Activated T-cell treated with anti-CD3 and anti-CD28 coated beads, Interleukin-2, amount 50 U/mL, for 4 hours (primary cell): ENCODE measurements at regions not wholly inside any gene's neighbourhood (a gene's known extent, or its start where the extent isn't known, plus 50 kb on each side); places are given as distances from the start of the nearest gene placed in this dataset.

Source experiments
- ATAC-seq, 2 donors: fragments of 200-7000 bp; cut with Tn5 transposase; one replicate each; pipeline ENCODE4 v1.10.0; 2021
- DNase-seq: peaks from one replicate; pipeline ENCODE4 v3.0.0-alpha.2; 2020
- H3K27me3 Mint-ChIP-seq: one replicate; pipeline ENCODE4 v1.8.0; 2021; ENCODE audit warnings: low read depth, mixed read lengths
- H3K36me3 Mint-ChIP-seq: one replicate; pipeline ENCODE4 v1.8.0; 2022; ENCODE audit warnings: mixed read lengths; ENCODE audit not compliant: insufficient read depth
- H3K4me1 Mint-ChIP-seq: one replicate; pipeline ENCODE4 v1.8.0; 2021; ENCODE audit warnings: low read depth, mixed read lengths
- H3K4me3 Mint-ChIP-seq: one replicate; pipeline ENCODE4 v1.8.0; 2021; ENCODE audit warnings: mild to moderate bottlenecking, moderate library complexity, mixed read lengths
- H3K9me3 Mint-ChIP-seq: one replicate; pipeline ENCODE4 v1.8.0; 2021; ENCODE audit warnings: mixed read lengths

GRCh38 chr20:52921340-52921739 lies 50.8 kb upstream of the TSHZ2 start:
- H3K9me3 Mint-ChIP-seq: no peaks in the 10 kb centered on the region
- ATAC-seq (no peak), DNase-seq (no peak)
- H3K36me3 Mint-ChIP-seq: no peaks in the 10 kb centered on the region
- no peak overlapping the region for H3K4me3 Mint-ChIP-seq
- H3K4me1 Mint-ChIP-seq: peaks cover 3% of the 10 kb centered on the region
- H3K27me3 Mint-ChIP-seq: peaks cover 8% of the 10 kb centered on the region

GRCh38 chr20:52918311-52918710 lies 53.8 kb upstream of the TSHZ2 start:
- Mint-ChIP-seq H3K4me3 (no peak overlapping the region), H3K4me1 (peaks cover 2% of the 10 kb centered on the region), H3K9me3 (peaks cover 3% of the 10 kb centered on the region), H3K27me3 (peaks cover 8% of the 10 kb centered on the region), H3K36me3 (no peaks in the 10 kb centered on the region)
- ATAC-seq (no peak), DNase-seq (no peak)

- H3K9me3 Mint-ChIP-seq: peaks cover 3% of the 10 kb centered on the region
- H3K36me3 Mint-ChIP-seq: no peaks in the 10 kb centered on the region
- no peak overlapping the region for H3K4me3 Mint-ChIP-seq
- no peaks in the 10 kb centered on the region for H3K4me1 Mint-ChIP-seq
- no peaks in the 10 kb centered on the region for H3K27me3 Mint-ChIP-seq
- ATAC-seq (no peak), DNase-seq (no peak)
Measured at GRCh38 chr20:52915564-52915963, 56.6 kb upstream of the TSHZ2 start.

GRCh38 chr20:52914870-52915269 lies 57.3 kb upstream of the TSHZ2 start:
- no peaks in the 10 kb centered on the region for H3K36me3 Mint-ChIP-seq
- peaks cover 3% of the 10 kb centered on the region for H3K9me3 Mint-ChIP-seq
- no peak overlapping the region for H3K4me3 Mint-ChIP-seq
- ATAC-seq (no peak), DNase-seq (no peak)
- H3K4me1 Mint-ChIP-seq: no peaks in the 10 kb centered on the region
- H3K27me3 Mint-ChIP-seq: no peaks in the 10 kb centered on the region

GRCh38 chr20:52913650-52914387 lies 58.3 kb upstream of the TSHZ2 start:
- Mint-ChIP-seq H3K36me3 (no peaks in the 10 kb centered on the region), H3K4me3 (no peak overlapping the region), H3K4me1 (no peaks in the 10 kb centered on the region), H3K9me3 (peaks cover 3% of the 10 kb centered on the region), H3K27me3 (no peaks in the 10 kb centered on the region)
- ATAC-seq: no peak
- DNase-seq: no peak

- Mint-ChIP-seq H3K36me3 (no peaks in the 10 kb centered on the region), H3K9me3 (no peaks in the 10 kb centered on the region), H3K4me1 (no peaks in the 10 kb centered on the region), H3K4me3 (no peak overlapping the region), H3K27me3 (peaks cover 5% of the 10 kb centered on the region)
- ATAC-seq: no peak
- DNase-seq: no peak
Measured at GRCh38 chr20:52905241-52905994, 66.7 kb upstream of the TSHZ2 start.

GRCh38 chr20:52904837-52905236 lies 67.3 kb upstream of the TSHZ2 start:
- DNase-seq (no peak), ATAC-seq (no peak)
- Mint-ChIP-seq H3K9me3 (no peaks in the 10 kb centered on the region), H3K4me1 (no peaks in the 10 kb centered on the region), H3K4me3 (no peak overlapping the region), H3K27me3 (peaks cover 5% of the 10 kb centered on the region), H3K36me3 (no peaks in the 10 kb centered on the region)

- H3K36me3 Mint-ChIP-seq: no peaks in the 10 kb centered on the region
- no peak overlapping the region for H3K4me3 Mint-ChIP-seq
- H3K4me1 Mint-ChIP-seq: peaks cover 5% of the 10 kb centered on the region
- H3K9me3 Mint-ChIP-seq: peaks cover 4% of the 10 kb centered on the region
- peaks cover 6% of the 10 kb centered on the region for H3K27me3 Mint-ChIP-seq
- no peak for DNase-seq
- no peak for ATAC-seq
Measured at GRCh38 chr20:52899041-52899608, 73.0 kb upstream of the TSHZ2 start.

GRCh38 chr20:52896348-52896747 lies 75.8 kb upstream of the TSHZ2 start:
- Mint-ChIP-seq H3K4me1 (peaks cover 5% of the 10 kb centered on the region), H3K36me3 (no peaks in the 10 kb centered on the region), H3K27me3 (peaks cover 3% of the 10 kb centered on the region), H3K4me3 (no peak overlapping the region), H3K9me3 (peaks cover 4% of the 10 kb centered on the region)
- ATAC-seq (no peak), DNase-seq (no peak)

GRCh38 chr20:52895701-52896100 lies 76.5 kb upstream of the TSHZ2 start:
- no peak for ATAC-seq
- Mint-ChIP-seq H3K9me3 (peaks cover 4% of the 10 kb centered on the region), H3K4me1 (peaks cover 5% of the 10 kb centered on the region), H3K4me3 (no peak overlapping the region), H3K27me3 (peaks cover 3% of the 10 kb centered on the region), H3K36me3 (no peaks in the 10 kb centered on the region)
- no peak for DNase-seq

- Mint-ChIP-seq H3K4me1 (peaks cover 5% of the 10 kb centered on the region), H3K36me3 (no peaks in the 10 kb centered on the region), H3K27me3 (peaks cover 3% of the 10 kb centered on the region), H3K4me3 (no peak overlapping the region), H3K9me3 (peaks cover 4% of the 10 kb centered on the region)
- DNase-seq (no peak), ATAC-seq (no peak)
Measured at GRCh38 chr20:52895235-52895634, 76.9 kb upstream of the TSHZ2 start.

GRCh38 chr20:52893498-52893897 lies 78.7 kb upstream of the TSHZ2 start:
- Mint-ChIP-seq H3K36me3 (no peaks in the 10 kb centered on the region), H3K27me3 (peaks cover 3% of the 10 kb centered on the region), H3K4me3 (no peak overlapping the region), H3K9me3 (peaks cover 4% of the 10 kb centered on the region), H3K4me1 (peaks cover 5% of the 10 kb centered on the region)
- no peak for DNase-seq
- no peak for ATAC-seq

- H3K9me3 Mint-ChIP-seq: peaks cover 4% of the 10 kb centered on the region
- ATAC-seq (no peak), DNase-seq (no peak)
- H3K4me3 Mint-ChIP-seq: no peak overlapping the region
- H3K27me3 Mint-ChIP-seq: peaks cover 4% of the 10 kb centered on the region
- H3K4me1 Mint-ChIP-seq: peaks cover 5% of the 10 kb centered on the region
- H3K36me3 Mint-ChIP-seq: no peaks in the 10 kb centered on the region
Measured at GRCh38 chr20:52892023-52892422, 80.1 kb upstream of the TSHZ2 start.

GRCh38 chr20:52890130-52890529 lies 82.0 kb upstream of the TSHZ2 start:
- ATAC-seq (no peak), DNase-seq (no peak)
- no peaks in the 10 kb centered on the region for H3K36me3 Mint-ChIP-seq
- H3K9me3 Mint-ChIP-seq: no peaks in the 10 kb centered on the region
- H3K4me3 Mint-ChIP-seq: no peak overlapping the region
- H3K27me3 Mint-ChIP-seq: peaks cover 6% of the 10 kb centered on the region
- H3K4me1 Mint-ChIP-seq: no peaks in the 10 kb centered on the region

GRCh38 chr20:52889225-52889624 lies 82.9 kb upstream of the TSHZ2 start:
- DNase-seq (no peak), ATAC-seq (no peak)
- H3K4me1 Mint-ChIP-seq: no peaks in the 10 kb centered on the region
- H3K27me3 Mint-ChIP-seq: peaks cover 2% of the 10 kb centered on the region
- H3K9me3 Mint-ChIP-seq: no peaks in the 10 kb centered on the region
- no peaks in the 10 kb centered on the region for H3K36me3 Mint-ChIP-seq
- H3K4me3 Mint-ChIP-seq: no peak overlapping the region
